ENCODE measurements at regions not wholly inside any gene's neighbourhood (a gene's known extent, or its start where the extent isn't known, plus 50 kb on each side); places are given as distances from the start of the nearest gene placed in this dataset.

DNA sequence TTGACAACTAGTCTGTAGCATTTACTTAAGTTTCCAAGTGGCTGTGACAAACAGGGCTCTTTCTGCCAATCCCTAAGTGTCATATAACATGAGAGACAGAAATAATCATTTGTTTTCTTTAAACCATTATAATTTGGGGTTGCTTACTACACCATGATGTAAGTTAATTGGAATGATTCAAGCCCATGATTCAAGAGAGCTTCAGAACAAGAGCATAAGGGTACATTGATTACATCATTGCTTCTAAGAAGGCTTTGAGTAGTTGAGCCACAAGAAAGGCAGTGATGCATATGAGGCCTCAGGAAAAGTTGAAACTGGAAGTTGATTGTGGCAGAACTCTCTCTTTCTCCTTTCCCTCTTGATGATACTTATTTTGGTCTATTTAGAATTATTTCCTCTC lies 444.0 kb downstream of the CCER1 start:
- no peak for ATAC-seq
- Histone ChIP-seq H3K4me3 (no peak overlapping the region), H3K27me3 (no peaks in the 10 kb centered on the region), H3K9me3 (no peaks in the 10 kb centered on the region), H3K36me3 (no peaks in the 10 kb centered on the region), H3K27ac (no peak overlapping the region), H3K4me1 (peaks cover 0 to 22% (median 8%) of the 10 kb centered on the region in 12 donors)
- DNase-seq = no peak
- intact Hi-C loops (cut with DNase I) = loop anchor here in 2 of 10 donors (10.0 kb wide), 2 partner anchors 406 to 1036 kb away; no protein-coding TSS in a partner anchor
- no peak for TF ChIP-seq POLR2A (IDR thresholded peaks at IDR 0.05)
- TF ChIP-seq, protein P1, sequence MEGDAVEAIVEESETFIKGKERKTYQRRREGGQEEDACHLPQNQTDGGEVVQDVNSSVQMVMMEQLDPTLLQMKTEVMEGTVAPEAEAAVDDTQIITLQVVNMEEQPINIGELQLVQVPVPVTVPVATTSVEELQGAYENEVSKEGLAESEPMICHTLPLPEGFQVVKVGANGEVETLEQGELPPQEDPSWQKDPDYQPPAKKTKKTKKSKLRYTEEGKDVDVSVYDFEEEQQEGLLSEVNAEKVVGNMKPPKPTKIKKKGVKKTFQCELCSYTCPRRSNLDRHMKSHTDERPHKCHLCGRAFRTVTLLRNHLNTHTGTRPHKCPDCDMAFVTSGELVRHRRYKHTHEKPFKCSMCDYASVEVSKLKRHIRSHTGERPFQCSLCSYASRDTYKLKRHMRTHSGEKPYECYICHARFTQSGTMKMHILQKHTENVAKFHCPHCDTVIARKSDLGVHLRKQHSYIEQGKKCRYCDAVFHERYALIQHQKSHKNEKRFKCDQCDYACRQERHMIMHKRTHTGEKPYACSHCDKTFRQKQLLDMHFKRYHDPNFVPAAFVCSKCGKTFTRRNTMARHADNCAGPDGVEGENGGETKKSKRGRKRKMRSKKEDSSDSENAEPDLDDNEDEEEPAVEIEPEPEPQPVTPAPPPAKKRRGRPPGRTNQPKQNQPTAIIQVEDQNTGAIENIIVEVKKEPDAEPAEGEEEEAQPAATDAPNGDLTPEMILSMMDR (IDR thresholded peaks at IDR 0.05) = no peak

DNA sequence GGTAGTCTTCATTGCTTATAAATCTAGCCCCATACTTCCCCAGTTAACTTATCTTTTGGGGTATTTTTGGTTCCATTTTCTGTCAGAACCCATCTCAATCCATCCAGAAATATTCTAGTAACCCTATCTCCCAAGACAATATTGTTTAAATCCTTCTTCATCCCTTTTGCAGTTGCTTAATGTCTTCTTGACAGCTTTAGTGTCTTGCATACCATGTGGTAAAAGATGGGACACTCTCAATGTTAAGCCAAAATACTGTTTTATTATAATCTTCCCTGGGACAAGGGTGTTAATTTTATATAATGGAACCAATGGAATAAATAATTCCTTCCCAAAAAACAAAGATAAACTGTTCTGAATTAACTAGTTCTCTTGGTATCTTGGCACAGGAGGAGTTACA lies 450.2 kb downstream of the CCER1 start:
- Histone ChIP-seq H3K27ac (no peak overlapping the region), H3K4me3 (no peak overlapping the region), H3K36me3 (no peaks in the 10 kb centered on the region), H3K9me3 (no peaks in the 10 kb centered on the region), H3K27me3 (no peaks in the 10 kb centered on the region), H3K4me1 (no peaks in the 10 kb centered on the region)
- intact Hi-C loops (cut with DNase I) = no loop called here
- DNase-seq (no peak), ATAC-seq (no peak)
- no peak for TF ChIP-seq POLR2A (IDR thresholded peaks at IDR 0.05)
- TF ChIP-seq, protein P1 (IDR thresholded peaks at IDR 0.05) = no peak

DNA sequence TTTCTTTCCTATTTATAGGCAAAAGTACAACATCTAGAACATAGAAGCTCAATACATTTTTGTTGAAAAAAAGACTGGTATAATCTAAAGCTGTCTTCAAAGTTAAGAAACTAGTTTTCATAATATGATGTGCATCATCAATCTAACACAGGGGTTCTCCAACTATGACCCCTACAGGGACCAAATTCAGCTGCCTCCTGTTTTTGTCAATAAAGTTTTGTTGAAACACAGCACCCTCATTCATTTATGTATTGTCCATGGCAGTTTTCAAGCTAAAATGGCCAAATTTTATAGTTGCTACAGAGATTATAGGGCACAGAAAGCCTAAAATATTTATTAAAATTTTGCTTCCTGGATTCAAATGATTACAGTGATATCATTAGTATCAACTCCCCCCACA lies 452.9 kb downstream of the CCER1 start:
- H3K4me1 ChIP-seq = no peaks in the 10 kb centered on the region
- no peaks in the 10 kb centered on the region for H3K9me3 ChIP-seq
- no peak overlapping the region for H3K4me3 ChIP-seq
- intact Hi-C loops (cut with DNase I) = no loop called here
- H3K36me3 ChIP-seq = no peaks in the 10 kb centered on the region
- TF ChIP-seq POLR2A (IDR thresholded peaks at IDR 0.05) = no peak
- TF ChIP-seq, protein P1 (IDR thresholded peaks at IDR 0.05) = no peak
- no peak overlapping the region for H3K27ac ChIP-seq
- DNase-seq (no peak), ATAC-seq (no peak)
- no peaks in the 10 kb centered on the region for H3K27me3 ChIP-seq

DNA sequence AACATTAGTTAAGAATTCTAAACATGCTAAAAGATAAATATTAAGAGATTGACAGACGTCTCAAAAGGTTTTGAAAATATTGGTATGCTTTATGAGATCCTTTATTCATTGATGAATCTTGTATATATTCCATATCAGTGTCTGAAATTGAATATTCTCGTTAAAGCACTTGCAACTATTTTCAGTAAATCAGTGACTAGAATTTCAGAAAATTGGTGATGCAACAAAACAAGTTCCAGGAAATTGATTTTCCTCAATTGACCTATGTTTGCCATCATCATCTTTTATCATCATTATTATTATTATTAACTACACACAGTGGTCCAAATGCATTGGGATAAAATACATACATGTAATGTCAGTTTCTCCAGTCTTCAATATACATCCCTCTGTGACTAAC lies 453.6 kb downstream of the CCER1 start:
- WGBS, 4 donors = 76 to 89% (median 88%) methylated on average over 2 of the region's 2 CpGs
- Histone ChIP-seq H3K4me3 (no peak overlapping the region), H3K27me3 (no peaks in the 10 kb centered on the region), H3K36me3 (no peaks in the 10 kb centered on the region), H3K9me3 (no peaks in the 10 kb centered on the region), H3K4me1 (no peaks in the 10 kb centered on the region), H3K27ac (no peak overlapping the region)
- no peak for ATAC-seq
- DNase-seq = no peak
- intact Hi-C loops (cut with DNase I) = no loop called here
- TF ChIP-seq, protein P1 (IDR thresholded peaks at IDR 0.05) = no peak
- TF ChIP-seq POLR2A (IDR thresholded peaks at IDR 0.05) = no peak

All from heart left ventricle (tissue), 16 donors.